ENCODE measurements at regions not wholly inside any gene's neighbourhood (a gene's known extent, or its start where the extent isn't known, plus 50 kb on each side); places are given as distances from the start of the nearest gene placed in this dataset.

- TF ChIP-seq, protein P1, sequence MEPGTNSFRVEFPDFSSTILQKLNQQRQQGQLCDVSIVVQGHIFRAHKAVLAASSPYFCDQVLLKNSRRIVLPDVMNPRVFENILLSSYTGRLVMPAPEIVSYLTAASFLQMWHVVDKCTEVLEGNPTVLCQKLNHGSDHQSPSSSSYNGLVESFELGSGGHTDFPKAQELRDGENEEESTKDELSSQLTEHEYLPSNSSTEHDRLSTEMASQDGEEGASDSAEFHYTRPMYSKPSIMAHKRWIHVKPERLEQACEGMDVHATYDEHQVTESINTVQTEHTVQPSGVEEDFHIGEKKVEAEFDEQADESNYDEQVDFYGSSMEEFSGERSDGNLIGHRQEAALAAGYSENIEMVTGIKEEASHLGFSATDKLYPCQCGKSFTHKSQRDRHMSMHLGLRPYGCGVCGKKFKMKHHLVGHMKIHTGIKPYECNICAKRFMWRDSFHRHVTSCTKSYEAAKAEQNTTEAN (CRISPR knock-in tag; IDR thresholded peaks at IDR 0.05), result 0 out of 2 replicates have a peak, but pooled peaks have one; percentile 71
- TF ChIP-seq, protein P2, sequence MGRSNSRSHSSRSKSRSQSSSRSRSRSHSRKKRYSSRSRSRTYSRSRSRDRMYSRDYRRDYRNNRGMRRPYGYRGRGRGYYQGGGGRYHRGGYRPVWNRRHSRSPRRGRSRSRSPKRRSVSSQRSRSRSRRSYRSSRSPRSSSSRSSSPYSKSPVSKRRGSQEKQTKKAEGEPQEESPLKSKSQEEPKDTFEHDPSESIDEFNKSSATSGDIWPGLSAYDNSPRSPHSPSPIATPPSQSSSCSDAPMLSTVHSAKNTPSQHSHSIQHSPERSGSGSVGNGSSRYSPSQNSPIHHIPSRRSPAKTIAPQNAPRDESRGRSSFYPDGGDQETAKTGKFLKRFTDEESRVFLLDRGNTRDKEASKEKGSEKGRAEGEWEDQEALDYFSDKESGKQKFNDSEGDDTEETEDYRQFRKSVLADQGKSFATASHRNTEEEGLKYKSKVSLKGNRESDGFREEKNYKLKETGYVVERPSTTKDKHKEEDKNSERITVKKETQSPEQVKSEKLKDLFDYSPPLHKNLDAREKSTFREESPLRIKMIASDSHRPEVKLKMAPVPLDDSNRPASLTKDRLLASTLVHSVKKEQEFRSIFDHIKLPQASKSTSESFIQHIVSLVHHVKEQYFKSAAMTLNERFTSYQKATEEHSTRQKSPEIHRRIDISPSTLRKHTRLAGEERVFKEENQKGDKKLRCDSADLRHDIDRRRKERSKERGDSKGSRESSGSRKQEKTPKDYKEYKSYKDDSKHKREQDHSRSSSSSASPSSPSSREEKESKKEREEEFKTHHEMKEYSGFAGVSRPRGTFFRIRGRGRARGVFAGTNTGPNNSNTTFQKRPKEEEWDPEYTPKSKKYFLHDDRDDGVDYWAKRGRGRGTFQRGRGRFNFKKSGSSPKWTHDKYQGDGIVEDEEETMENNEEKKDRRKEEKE (IDR thresholded peaks at IDR 0.05; ENCODE audit: borderline replicate concordance in 1 of 2, control insufficient read depth in 1 of 2, low read depth in 2 of 2, low read length in 1 of 2), result peak in 1 of 2 experiments; percentile 76; a peak in 1 of 4 replicates
- TF ChIP-seq ZNF324 (CRISPR knock-in tag; IDR thresholded peaks at IDR 0.05) (no peak), MLLT1 (IDR thresholded peaks at IDR 0.05) (peak; percentile 73 to 84), TAF1 (IDR thresholded peaks at IDR 0.05; ENCODE audit: control insufficient read depth, extremely low read depth, insufficient read depth, low read length, severe bottlenecking) (peak; percentile 53), KLF1 (tag; IDR thresholded peaks at IDR 0.05) (peak; percentile 63)
- TF ChIP-seq, protein P3, sequence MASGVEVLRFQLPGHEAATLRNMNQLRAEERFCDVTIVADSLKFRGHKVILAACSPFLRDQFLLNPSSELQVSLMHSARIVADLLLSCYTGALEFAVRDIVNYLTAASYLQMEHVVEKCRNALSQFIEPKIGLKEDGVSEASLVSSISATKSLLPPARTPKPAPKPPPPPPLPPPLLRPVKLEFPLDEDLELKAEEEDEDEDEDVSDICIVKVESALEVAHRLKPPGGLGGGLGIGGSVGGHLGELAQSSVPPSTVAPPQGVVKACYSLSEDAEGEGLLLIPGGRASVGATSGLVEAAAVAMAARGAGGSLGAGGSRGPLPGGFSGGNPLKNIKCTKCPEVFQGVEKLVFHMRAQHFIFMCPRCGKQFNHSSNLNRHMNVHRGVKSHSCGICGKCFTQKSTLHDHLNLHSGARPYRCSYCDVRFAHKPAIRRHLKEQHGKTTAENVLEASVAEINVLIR (CRISPR knock-in tag; IDR thresholded peaks at IDR 0.05), result no peak; the same call in 1 of the 2 replicates
- TF ChIP-seq, protein P4, sequence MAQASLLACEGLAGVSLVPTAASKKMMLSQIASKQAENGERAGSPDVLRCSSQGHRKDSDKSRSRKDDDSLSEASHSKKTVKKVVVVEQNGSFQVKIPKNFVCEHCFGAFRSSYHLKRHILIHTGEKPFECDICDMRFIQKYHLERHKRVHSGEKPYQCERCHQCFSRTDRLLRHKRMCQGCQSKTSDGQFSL (CRISPR knock-in tag; IDR thresholded peaks at IDR 0.05), result no peak
- TF ChIP-seq, protein P4 (tag; IDR thresholded peaks at IDR 0.05), result no peak; a peak in 1 of 4 replicates
These were observed 94.6 kb downstream of the ZNF608 start (continued) for GRCh38 chr5:124651663-124652513.

Data from K562 (cell line).